WTC11 (cell line): ENCODE measurements at regions not wholly inside any gene's neighbourhood (a gene's known extent, or its start where the extent isn't known, plus 50 kb on each side); places are given as distances from the start of the nearest gene placed in this dataset.

Experiments used
- ATAC-seq: fragments of 200-7000 bp; cut with Tn5 transposase; 2 replicates; pipeline ENCODE4 v1.10.0; 2021; ENCODE audit warnings: mild to moderate bottlenecking, moderate library complexity
- CTCF ChIA-PET: fragments of 300-600 bp; sonication (Branson Sonifier 250); formaldehyde crosslinking; loops from one replicate; lab custom pipeline; 2021; ENCODE audit warnings: antibody characterized with exemption; lab: Charles Lee
- POLR2A ChIA-PET: fragments of 350-600 bp; sonication (Branson Sonifier 250); formaldehyde crosslinking; loops from one replicate; lab custom pipeline; 2021; ENCODE audit warnings: antibody characterized with exemption; lab: Charles Lee
- DNase-seq: peaks from one replicate; pipeline ENCODE4 v3.0.0; 2021; ENCODE audit warnings: low spot score
- H3K27ac Mint-ChIP-seq: 2 replicates; pipeline ENCODE4 v1.8.0; 2021; ENCODE audit warnings: mixed read lengths
- H3K27me3 Mint-ChIP-seq: 2 replicates; pipeline ENCODE4 v1.8.0; 2021; ENCODE audit warnings: low read depth, mild to moderate bottlenecking, moderate library complexity, mixed read lengths
- H3K36me3 Mint-ChIP-seq: 2 replicates; pipeline ENCODE4 v1.8.0; 2021; ENCODE audit warnings: mixed read lengths
- H3K4me1 Mint-ChIP-seq: 2 replicates; pipeline ENCODE4 v1.8.0; 2022; ENCODE audit warnings: mixed read lengths
- H3K4me3 Mint-ChIP-seq: 2 replicates; pipeline ENCODE4 v1.8.0; 2021; ENCODE audit warnings: mild to moderate bottlenecking, moderate library complexity, mixed read lengths
- H3K9me3 Mint-ChIP-seq: 2 replicates; pipeline ENCODE4 v1.8.0; 2021; ENCODE audit warnings: mixed read lengths
- AFF4 ChIP-seq: sonication (generic); formaldehyde crosslinking; IDR thresholded peaks from 2 replicates; pipeline ENCODE4 v1.8.1; 2023; ENCODE audit warnings: mild to moderate bottlenecking, missing genetic modification reagents, borderline replicate concordance
- CDX4 ChIP-seq: fragments of 250-450 bp; sonication (Bioruptor Pico); IDR thresholded peaks from 2 replicates; pipeline ENCODE4 v1.9.0; 2021; ENCODE audit warnings: moderate library complexity, mild to moderate bottlenecking, inconsistent platforms, borderline replicate concordance
- CREM ChIP-seq: sonication (generic); formaldehyde crosslinking; IDR thresholded peaks from 2 replicates; pipeline ENCODE4 v1.8.1; 2022; ENCODE audit warnings: mild to moderate bottlenecking, missing genetic modification reagents, moderate library complexity
- E2F4 ChIP-seq: sonication (generic); formaldehyde crosslinking; IDR thresholded peaks from 2 replicates; pipeline ENCODE4 v1.8.1; 2022; ENCODE audit warnings: low read depth, mild to moderate bottlenecking, moderate library complexity, missing genetic modification reagents, borderline replicate concordance
- ERG ChIP-seq: fragments of 250-450 bp; sonication (Bioruptor Pico); IDR thresholded peaks from 2 replicates; pipeline ENCODE4 v1.8.0; 2021; ENCODE audit warnings: mild to moderate bottlenecking
- ESRRA ChIP-seq: sonication (generic); formaldehyde crosslinking; IDR thresholded peaks from 2 replicates; pipeline ENCODE4 v1.8.1; 2022; ENCODE audit warnings: mild to moderate bottlenecking, missing genetic modification reagents, borderline replicate concordance
- FOXJ3 ChIP-seq: sonication (generic); formaldehyde crosslinking; IDR thresholded peaks from 2 replicates; pipeline ENCODE4 v1.9.0; 2021; ENCODE audit warnings: missing genetic modification reagents, mild to moderate bottlenecking, borderline replicate concordance
- IRF2 ChIP-seq: sonication (generic); formaldehyde crosslinking; IDR thresholded peaks from 2 replicates; pipeline ENCODE4 v1.8.0; 2022; ENCODE audit warnings: low read depth, missing genetic modification reagents, borderline replicate concordance
- MAX ChIP-seq: sonication (generic); formaldehyde crosslinking; IDR thresholded peaks from 2 replicates; pipeline ENCODE4 v1.8.0; 2022; ENCODE audit warnings: mild to moderate bottlenecking, missing genetic modification reagents
- PREB ChIP-seq: sonication (generic); formaldehyde crosslinking; IDR thresholded peaks from 2 replicates; pipeline ENCODE4 v1.8.1; 2022; ENCODE audit warnings: mild to moderate bottlenecking, missing genetic modification reagents, moderate library complexity, borderline replicate concordance
- RELA ChIP-seq: sonication (generic); formaldehyde crosslinking; IDR thresholded peaks from 2 replicates; pipeline ENCODE4 v1.8.1; 2022; ENCODE audit warnings: missing genetic modification reagents, mild to moderate bottlenecking, borderline replicate concordance
- SMAD3 ChIP-seq: sonication (generic); formaldehyde crosslinking; IDR thresholded peaks from 2 replicates; pipeline ENCODE4 v1.8.0; 2022; ENCODE audit warnings: missing genetic modification reagents, mild to moderate bottlenecking, borderline replicate concordance
- TCF7 ChIP-seq: sonication (generic); formaldehyde crosslinking; IDR thresholded peaks from 2 replicates; pipeline ENCODE4 v1.8.0; 2022; ENCODE audit warnings: mild to moderate bottlenecking, low read depth, missing genetic modification reagents, moderate library complexity
- ZBTB21 ChIP-seq: sonication (generic); formaldehyde crosslinking; IDR thresholded peaks from 2 replicates; pipeline ENCODE4 v1.8.1; 2023; ENCODE audit warnings: mild to moderate bottlenecking, missing genetic modification reagents, borderline replicate concordance
- ZBTB43 ChIP-seq: sonication (generic); formaldehyde crosslinking; IDR thresholded peaks from 2 replicates; pipeline ENCODE4 v1.8.1; 2023; ENCODE audit warnings: mild to moderate bottlenecking, missing genetic modification reagents
- ZNF232 ChIP-seq: sonication (generic); formaldehyde crosslinking; IDR thresholded peaks from 2 replicates; pipeline ENCODE4 v1.8.0; 2022; ENCODE audit warnings: mild to moderate bottlenecking, missing genetic modification reagents
- ZNF263 ChIP-seq: sonication (generic); formaldehyde crosslinking; IDR thresholded peaks from 2 replicates; pipeline ENCODE4 v1.8.1; 2022; ENCODE audit warnings: low read depth, mild to moderate bottlenecking, moderate library complexity, missing genetic modification reagents
- ZNF281 ChIP-seq: sonication (generic); formaldehyde crosslinking; IDR thresholded peaks from 2 replicates; pipeline ENCODE4 v1.8.0; 2023; ENCODE audit warnings: mild to moderate bottlenecking, missing genetic modification reagents
- ZNF423 ChIP-seq: fragments of 250-450 bp; sonication (Bioruptor Pico); IDR thresholded peaks from 2 replicates; pipeline ENCODE4 v2.1.2; 2022; ENCODE audit warnings: mild to moderate bottlenecking, moderate library complexity

GRCh38 chr2:117055499-117056375, 758.8 kb upstream of the DDX18 start:
- no peaks in the 10 kb centered on the region for H3K36me3 Mint-ChIP-seq
- ChIA-PET CTCF (interaction anchor here (0.6 to 0.7 kb wide), 2 partner anchors 30 to 95 kb away, joined by 3 read pairs; no protein-coding TSS in a partner anchor), POLR2A (no interaction called here)
- H3K27me3 Mint-ChIP-seq, result peaks cover 7% of the 10 kb centered on the region
- TF ChIP-seq CREM, result no peak
- TF ChIP-seq ESRRA (CRISPR knock-in tag), result no peak
- TF ChIP-seq IRF2 (CRISPR knock-in tag), result no peak
- TF ChIP-seq ZBTB43, result no peak
- TF ChIP-seq ZNF232 (CRISPR knock-in tag), result no peak
- TF ChIP-seq ZBTB21 (CRISPR knock-in tag), result no peak
- no peak for TF ChIP-seq ZNF281 (CRISPR knock-in tag)
- TF ChIP-seq MAX (CRISPR knock-in tag), result no peak
- TF ChIP-seq E2F4 (CRISPR knock-in tag), result no peak
- no peak for TF ChIP-seq TCF7
- no peak for TF ChIP-seq RELA
- TF ChIP-seq, all 79 proteins: peak for 0
- Mint-ChIP-seq H3K9me3 (no peaks in the 10 kb centered on the region), H3K4me3 (no peak overlapping the region), H3K4me1 (peaks cover 10% of the 10 kb centered on the region), H3K27ac (no peak overlapping the region)
- DNase-seq (no peak), ATAC-seq (peak; percentile 47; the same call in 1 of the 2 replicates)

- no peak overlapping the region for H3K27ac Mint-ChIP-seq
- no peaks in the 10 kb centered on the region for H3K36me3 Mint-ChIP-seq
- peaks cover 10% of the 10 kb centered on the region for H3K4me1 Mint-ChIP-seq
- DNase-seq (no peak), ATAC-seq (peak; percentile 22; the same call in 1 of the 2 replicates)
- no peaks in the 10 kb centered on the region for H3K9me3 Mint-ChIP-seq
- ChIA-PET CTCF (no interaction called here), POLR2A (no interaction called here)
- no peak overlapping the region for H3K4me3 Mint-ChIP-seq
- H3K27me3 Mint-ChIP-seq, result peaks cover 7% of the 10 kb centered on the region
- TF ChIP-seq ERG (CRISPR knock-in tag) (no peak), CDX4 (CRISPR knock-in tag) (no peak), ZNF263 (no peak), AFF4 (CRISPR knock-in tag) (no peak), FOXJ3 (CRISPR knock-in tag) (no peak), SMAD3 (CRISPR knock-in tag) (no peak), ZNF232 (CRISPR knock-in tag) (no peak), ZNF423 (CRISPR knock-in tag) (no peak), PREB (CRISPR knock-in tag) (no peak)
Observed at GRCh38 chr2:117056376-117056748, 758.1 kb upstream of the DDX18 start.
